ENCODE measurements at regions not wholly inside any gene's neighbourhood (a gene's known extent, or its start where the extent isn't known, plus 50 kb on each side); places are given as distances from the start of the nearest gene placed in this dataset.
"Not testable (repeated sequence)": the region's sequence is repeated elsewhere in the genome, so short reads cannot be mapped to it uniquely, and the experiment has no call there.

- DNase-seq = no peak
Observed at GRCh38 chr2:160550048-160550447, 56.4 kb upstream of the RBMS1 start.

DNA sequence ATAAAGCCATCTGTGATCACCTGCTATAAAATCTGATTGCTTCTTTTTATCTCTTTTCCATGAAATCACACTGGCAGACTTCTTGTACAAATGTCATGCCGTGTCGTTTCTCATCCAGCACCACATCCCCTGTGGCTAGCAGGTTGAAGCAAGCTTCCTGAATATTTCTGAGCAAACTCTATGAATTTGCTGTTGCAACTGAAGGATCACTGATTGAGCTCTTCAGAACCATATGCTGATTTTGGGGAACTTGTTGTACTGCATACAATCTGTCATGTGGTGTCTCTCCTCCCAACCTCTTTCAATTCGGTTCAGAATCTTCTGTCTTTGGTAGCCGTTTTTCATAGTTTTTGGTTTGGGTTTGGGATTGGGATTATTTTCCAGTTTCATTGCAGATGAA, 57.7 kb upstream of the RBMS1 start:
- DNase-seq = no peak

DNA sequence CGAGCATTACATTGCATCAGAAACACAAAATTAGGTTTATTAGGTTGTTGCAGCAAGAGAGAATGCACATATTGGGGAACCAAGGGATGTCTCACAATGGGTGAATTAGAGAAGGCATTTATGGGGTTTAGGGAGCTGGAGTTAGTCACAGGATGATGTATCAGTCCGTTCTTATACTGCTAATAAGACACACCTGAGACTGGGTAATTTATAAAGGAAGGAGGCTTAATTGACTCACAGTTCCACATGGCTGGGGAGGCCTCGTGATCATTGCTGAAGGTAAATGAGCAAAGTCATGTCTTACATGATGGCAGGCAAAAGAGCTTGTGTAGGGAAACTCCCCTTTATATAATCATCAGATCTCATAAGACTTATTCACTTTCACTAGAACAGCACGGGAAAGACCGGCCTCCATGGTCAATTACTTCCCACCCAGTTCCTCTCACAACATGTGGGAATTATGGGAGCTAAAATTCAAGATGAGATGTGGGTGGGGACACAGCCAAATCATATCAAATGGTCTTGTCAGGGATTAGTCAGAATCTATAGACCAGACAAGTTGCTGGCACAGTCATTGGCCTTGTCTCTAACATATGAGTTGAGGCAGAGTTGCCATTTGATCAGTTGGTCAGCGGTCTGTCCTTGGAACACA, 61.9 kb upstream of the RBMS1 start:
- DNase-seq = no peak

DNA sequence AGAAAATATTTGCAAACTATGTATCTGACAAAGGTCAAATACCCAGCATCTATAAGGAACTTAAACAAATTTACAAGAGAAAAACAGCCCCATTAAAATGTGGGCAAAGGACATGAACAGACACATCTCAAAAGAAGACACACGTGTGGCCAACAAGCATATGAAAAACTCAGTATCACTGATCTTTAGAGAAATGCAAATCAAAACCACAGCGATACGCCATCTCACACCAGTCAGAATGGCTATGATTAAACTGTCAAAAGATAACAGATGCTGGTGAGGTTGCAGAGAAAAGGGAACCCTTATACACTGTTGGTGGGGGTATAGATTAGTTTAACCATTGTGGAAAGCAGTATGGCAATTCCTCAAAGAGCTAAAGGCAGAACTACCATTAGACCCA, 64.3 kb upstream of the RBMS1 start:
- DNase-seq = no peak

- DNase-seq = no peak
Observed at GRCh38 chr2:160558531-160558930, 64.9 kb upstream of the RBMS1 start.

DNA sequence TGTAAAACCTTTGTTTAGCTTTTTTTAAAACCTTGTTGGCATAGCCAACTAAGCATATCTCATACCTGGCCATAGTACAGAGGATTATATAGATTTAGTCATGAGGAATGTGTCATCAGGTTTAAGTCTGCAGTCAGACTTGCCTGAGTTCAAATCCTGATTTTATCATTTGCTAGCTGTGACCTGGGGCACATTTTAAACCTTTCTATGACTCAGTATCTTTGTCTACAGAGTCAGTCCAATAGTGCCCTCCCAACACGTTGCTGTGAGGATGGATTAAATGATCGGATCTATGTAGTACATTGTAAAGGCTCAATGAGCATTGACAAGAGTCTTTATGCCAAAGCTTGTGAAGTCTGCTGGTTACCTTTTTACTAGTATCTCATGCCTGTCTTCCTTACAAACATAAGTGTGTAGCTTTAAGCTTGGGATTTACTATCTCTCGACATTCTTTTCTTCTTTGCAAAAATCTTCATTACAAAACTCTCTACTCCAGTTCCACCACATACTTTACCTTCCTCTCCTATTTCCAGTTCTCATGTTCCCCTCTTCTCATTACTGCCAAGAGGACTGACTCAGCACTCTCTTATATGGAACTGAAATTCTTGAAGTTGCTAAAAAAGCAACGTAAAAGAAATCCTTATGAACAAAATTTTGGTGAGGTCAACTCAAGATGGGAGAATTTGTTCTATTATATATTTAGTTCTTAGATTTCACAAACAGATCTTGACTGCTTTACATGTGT, 68.1 kb upstream of the RBMS1 start:
- DNase-seq = no peak

DNA sequence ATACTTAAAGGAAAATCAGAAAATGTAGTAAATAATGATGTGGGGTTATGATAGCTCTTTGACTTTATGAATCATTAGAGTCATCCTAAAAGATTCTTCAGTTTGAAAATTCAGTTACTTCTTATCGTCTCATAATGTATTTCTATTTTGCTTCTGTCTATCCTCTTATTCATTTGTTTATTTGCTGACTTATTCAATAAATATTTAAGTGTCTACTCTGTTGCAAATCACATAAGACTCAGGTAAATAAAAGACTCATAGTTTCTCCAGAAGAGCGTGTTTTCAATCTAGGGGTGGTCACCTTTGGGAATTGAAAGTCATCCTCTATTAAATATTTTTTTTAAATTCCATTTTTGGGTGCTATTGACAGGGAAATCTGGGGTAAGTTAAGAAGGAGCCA, 69.1 kb upstream of the RBMS1 start:
- no peak for DNase-seq

DNA sequence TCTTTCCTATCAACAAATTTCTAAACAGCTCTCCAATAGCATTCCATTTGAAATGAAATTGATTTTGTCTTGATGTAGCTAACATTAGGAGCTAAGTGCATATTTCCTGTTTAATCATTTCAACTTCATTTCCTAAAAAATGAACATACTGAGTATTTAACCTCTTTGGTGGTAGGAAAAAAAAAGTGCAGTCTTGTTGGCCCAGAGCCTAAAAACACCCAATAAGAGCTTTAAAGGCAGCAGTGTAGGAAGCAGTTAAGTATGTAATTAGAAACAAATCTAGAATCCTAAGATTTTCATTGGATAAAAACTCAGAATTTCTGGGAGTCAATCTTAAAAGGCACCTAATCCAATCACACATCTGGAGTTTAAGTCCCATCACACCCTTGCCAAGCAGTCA, 71.0 kb upstream of the RBMS1 start:
- DNase-seq = no peak

- DNase-seq = no peak
Observed at GRCh38 chr2:160565099-160565845, 71.7 kb upstream of the RBMS1 start.

DNA sequence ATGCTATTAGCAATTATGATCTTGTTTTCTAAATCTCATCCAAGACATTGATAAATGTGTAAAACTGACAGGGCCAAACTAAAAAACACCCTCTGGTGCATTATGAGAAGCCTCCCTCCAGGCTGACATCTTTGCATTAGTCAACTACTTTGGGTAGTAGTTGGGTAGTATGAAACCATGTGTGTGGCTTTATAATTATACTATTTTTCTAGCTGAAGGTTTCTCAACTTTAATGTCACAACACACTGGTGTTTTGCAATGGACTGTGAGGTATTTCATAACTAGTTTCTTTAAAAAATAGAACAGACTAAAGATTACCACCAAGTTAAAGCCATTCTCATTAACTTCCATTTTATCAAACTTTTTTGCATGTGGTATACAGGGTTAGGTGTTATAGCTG, 73.1 kb upstream of the RBMS1 start:
- DNase-seq = no peak

- no peak for DNase-seq
Observed at GRCh38 chr2:160568856-160569255, 75.2 kb upstream of the RBMS1 start.

DNA sequence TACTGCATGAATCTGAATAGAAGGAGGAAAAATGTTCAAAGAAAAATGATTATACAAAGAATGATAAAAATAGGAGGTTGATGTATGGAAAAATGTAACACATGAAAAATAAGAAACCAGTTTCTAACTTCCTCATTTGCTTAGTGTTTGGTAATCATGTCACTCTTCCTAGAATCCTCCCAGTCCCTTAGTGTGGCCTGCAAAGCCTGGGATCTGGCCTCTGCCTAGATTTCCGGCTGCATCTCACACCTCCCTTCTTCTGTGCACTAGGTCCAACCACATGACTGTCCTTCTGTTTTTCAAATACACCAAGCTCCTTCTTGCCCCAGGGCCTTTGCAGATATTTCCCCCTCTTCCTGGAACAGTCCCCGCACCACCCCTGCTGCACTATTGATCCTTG, 76.8 kb upstream of the RBMS1 start:
- DNase-seq = no peak

DNA sequence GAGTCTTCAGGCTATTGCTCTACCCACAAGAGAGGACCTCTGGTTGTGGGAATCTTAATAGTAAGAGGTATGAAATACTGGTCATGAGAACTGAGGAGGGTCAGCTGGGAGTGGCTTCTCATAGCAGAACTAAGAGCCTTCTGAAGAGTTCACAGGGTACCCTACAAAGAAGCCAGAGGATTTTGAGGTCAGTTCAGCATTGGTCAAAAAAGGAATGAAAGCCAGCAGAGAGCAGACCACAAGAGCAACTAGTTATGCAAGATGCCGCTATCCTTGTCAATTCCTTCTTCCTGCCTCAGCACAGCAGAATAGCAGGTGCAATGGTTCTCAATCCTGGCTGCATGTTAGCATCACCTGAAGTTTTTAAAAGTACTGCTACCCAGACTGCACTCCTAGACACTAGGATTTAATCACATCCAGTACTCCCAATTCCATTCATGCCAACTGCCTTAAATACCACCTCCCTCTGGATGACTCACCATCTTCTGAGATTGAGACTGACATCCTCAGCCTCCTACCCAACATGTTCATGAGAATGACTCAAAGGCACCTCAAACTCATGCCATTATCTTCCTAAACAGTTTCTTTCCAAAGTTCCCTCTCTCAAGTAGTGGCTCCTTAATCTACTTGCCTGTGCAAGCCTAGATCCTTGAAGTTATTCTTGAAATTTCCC, 81.0 kb upstream of the RBMS1 start:
- no peak for DNase-seq

GRCh38 chr2:160575368-160575767, 81.8 kb upstream of the RBMS1 start:
- DNase-seq = no peak

GRCh38 chr2:160576054-160576499, 82.5 kb upstream of the RBMS1 start:
- no peak for DNase-seq

- DNase-seq = not testable (repeated sequence)
Observed at GRCh38 chr2:160577081-160577480, 83.5 kb upstream of the RBMS1 start.

DNA sequence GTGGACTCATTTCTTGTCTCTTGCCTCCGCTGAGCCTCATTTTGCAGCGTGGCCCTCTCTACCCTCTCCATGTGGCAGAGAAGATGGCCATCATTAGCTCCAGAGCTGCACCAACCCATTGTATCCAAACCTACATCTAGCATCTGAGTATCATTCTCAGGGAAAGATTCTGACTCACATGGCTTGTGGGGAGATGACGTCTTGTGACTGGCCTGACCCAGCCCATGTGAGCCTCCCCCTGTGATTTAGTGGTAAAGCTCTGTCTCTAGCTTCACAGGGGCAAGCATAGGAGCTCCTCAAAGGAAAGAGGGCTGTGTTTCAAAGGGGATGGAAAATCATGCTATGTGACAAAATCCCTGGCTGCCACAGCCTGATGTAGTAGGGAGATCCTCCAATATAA, 87.4 kb upstream of the RBMS1 start:
- DNase-seq = no peak

DNA sequence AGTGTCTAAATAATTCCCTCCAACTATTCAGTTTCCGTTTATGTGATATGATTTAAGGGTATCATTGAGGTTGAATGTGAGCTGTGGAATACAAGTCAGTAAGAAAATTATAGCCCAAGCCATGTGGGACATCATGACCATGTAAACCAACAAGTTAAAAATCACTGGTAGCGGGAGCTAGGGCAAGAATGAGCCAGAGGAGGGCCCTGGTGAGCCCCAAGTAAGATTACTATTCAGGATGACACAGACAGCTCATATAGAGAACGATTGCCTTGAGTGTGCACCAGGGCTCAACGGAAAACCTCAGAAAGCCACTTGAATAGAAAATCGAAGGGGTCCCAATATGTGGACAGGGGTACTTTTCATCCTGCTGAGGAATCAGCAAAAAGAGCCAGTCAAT, 87.8 kb upstream of the RBMS1 start:
- no peak for DNase-seq

DNA sequence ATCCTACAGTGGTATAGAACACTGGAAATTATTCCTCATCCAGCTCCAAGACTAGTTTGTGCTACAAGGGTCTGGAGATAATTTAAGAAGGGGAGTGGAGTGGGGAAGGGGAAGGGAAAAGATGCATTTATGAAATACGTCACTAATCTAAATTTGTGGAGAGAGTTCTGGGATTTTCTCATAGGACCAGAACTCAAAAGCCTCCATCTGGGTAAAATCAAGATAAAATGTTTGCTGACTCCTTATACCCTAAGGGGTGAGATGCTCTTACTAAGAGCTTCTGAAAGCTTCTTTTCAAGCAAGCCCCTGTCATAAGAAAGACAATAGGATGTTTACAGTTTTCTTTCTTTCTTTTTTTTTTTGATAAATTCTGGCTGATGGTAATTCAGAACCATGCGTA, 88.5 kb upstream of the RBMS1 start:
- no peak for DNase-seq

GRCh38 chr2:160582490-160583145, 89.0 kb upstream of the RBMS1 start:
- no peak for DNase-seq

DNA sequence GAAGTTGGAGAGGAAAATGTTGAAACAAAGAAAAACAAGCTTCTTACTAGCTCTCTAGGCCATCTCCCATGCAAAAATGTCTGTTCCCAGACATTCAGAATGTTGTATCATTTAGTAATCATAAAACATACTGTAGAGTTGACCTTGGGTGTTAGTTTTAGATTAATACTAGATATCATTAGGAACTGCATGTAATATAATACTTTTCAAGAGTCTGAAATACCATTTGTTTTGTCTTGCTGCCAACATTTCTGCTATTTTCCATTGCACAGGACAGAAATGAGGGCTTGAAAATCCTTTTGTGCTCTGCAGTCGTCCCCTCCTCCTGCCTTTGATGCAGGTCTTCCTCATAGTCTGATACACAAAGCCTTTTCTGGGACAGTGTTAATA, 89.5 kb upstream of the RBMS1 start:
- DNase-seq = no peak

- no peak for DNase-seq
Observed at GRCh38 chr2:160583813-160584537, 90.4 kb upstream of the RBMS1 start.
